Vagina (tissue), 2 donors: ENCODE measurements at regions not wholly inside any gene's neighbourhood (a gene's known extent, or its start where the extent isn't known, plus 50 kb on each side); places are given as distances from the start of the nearest gene placed in this dataset.

Source experiments
- POLR2A ChIP-seq, 2 donors: fragments of 450-650 bp; IDR thresholded peaks; one replicate each; pipeline ENCODE4 v1.6.1; 2017; ENCODE audit warnings: antibody characterized with exemption in 2 of 2, mild to moderate bottlenecking in 2 of 2, moderate library complexity in 2 of 2
- POLR2AphosphoS5 ChIP-seq, 2 donors: sonication (generic); formaldehyde crosslinking; IDR thresholded peaks; one replicate each; pipeline ENCODE4 v1.9.0; 2017; ENCODE audit warnings: antibody characterized with exemption in 2 of 2, mild to moderate bottlenecking in 2 of 2, low read depth in 1 of 2; ENCODE audit not compliant: insufficient read depth in 1 of 2

GRCh38 chr1:81113688-81114087 is 687.0 kb upstream of the ADGRL2 start:
- no peak for TF ChIP-seq POLR2A (IDR thresholded peaks at IDR 0.05)
- TF ChIP-seq POLR2AphosphoS5 (IDR thresholded peaks at IDR 0.05; ENCODE audit: insufficient read depth in 1 of 2, low read depth in 1 of 2) = no peak
